ENCODE measurements at regions not wholly inside any gene's neighbourhood (a gene's known extent, or its start where the extent isn't known, plus 50 kb on each side); places are given as distances from the start of the nearest gene placed in this dataset.

DNA sequence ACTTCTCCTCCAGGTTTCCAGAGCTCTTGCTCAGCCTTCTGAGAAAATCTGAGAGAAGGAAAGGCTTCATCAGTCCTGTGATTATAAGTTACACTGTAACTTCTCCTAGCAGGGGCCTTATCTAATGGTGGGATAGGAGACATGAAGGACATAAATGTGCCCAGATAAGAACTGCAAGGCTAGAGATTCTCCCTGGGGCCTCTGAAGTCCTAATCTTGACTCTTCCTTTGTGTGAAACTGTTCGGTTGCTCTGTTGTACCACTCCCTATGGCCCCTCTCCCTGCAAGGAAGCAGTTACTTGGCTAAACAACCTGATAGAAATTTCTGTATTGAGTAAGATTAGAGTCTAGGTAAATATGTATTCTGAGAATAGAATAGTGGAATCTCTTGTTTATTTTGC lies 780.9 kb downstream of the ETS1 start:
- TF ChIP-seq CTCF (IDR thresholded peaks at IDR 0.05), result no peak
- TF ChIP-seq EP300 (IDR thresholded peaks at IDR 0.05), result no peak
- TF ChIP-seq ZC3H11A (IDR thresholded peaks at IDR 0.05), result no peak
- TF ChIP-seq, protein P1, sequence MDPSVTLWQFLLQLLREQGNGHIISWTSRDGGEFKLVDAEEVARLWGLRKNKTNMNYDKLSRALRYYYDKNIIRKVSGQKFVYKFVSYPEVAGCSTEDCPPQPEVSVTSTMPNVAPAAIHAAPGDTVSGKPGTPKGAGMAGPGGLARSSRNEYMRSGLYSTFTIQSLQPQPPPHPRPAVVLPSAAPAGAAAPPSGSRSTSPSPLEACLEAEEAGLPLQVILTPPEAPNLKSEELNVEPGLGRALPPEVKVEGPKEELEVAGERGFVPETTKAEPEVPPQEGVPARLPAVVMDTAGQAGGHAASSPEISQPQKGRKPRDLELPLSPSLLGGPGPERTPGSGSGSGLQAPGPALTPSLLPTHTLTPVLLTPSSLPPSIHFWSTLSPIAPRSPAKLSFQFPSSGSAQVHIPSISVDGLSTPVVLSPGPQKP (IDR thresholded peaks at IDR 0.05; ENCODE audit: low read depth, low read length), result no peak
- no peak for TF ChIP-seq MAFK (IDR thresholded peaks at IDR 0.05; ENCODE audit: partially characterized antibody)
